GM23338 (cell line): ENCODE measurements at regions not wholly inside any gene's neighbourhood (a gene's known extent, or its start where the extent isn't known, plus 50 kb on each side); places are given as distances from the start of the nearest gene placed in this dataset.

Source experiments
- ATAC-seq: fragments of 200-7000 bp; cut with Tn5 transposase; 3 replicates; pipeline ENCODE4 v1.9.1; 2020
- DNase-seq: peaks from one replicate; pipeline ENCODE4 v3.0.0-alpha.2; 2015; ENCODE audit warnings: low spot score
- H2AFZ ChIP-seq: fragments of 200-600 bp; sonication (generic); 2 replicates; pipeline ENCODE4 v1.8.0; 2016; ENCODE audit warnings: antibody characterized with exemption, mild to moderate bottlenecking, moderate library complexity
- H3F3A ChIP-seq: fragments of 200-600 bp; sonication (generic); replicated peaks from 2 replicates; pipeline ENCODE4 v1.8.0; 2017; ENCODE audit warnings: antibody characterized with exemption, mixed run types, low read depth
- H3K27ac ChIP-seq: fragments of 200-600 bp; sonication (generic); 2 replicates; pipeline ENCODE4 v1.6.1; 2016; ENCODE audit warnings: low read depth
- H3K27me3 ChIP-seq: fragments of 200-600 bp; sonication (generic); 2 replicates; pipeline ENCODE4 v1.8.0; 2016; ENCODE audit warnings: mild to moderate bottlenecking, mixed run types, moderate library complexity; ENCODE audit not compliant: insufficient read depth
- H3K36me3 ChIP-seq: fragments of 200-600 bp; sonication (generic); 2 replicates; pipeline ENCODE4 v1.8.0; 2016; ENCODE audit warnings: mild to moderate bottlenecking; ENCODE audit not compliant: insufficient read depth
- H3K4me1 ChIP-seq: fragments of 200-600 bp; sonication (generic); 2 replicates; pipeline ENCODE4 v1.8.0; 2016; ENCODE audit warnings: mild to moderate bottlenecking, moderate library complexity; ENCODE audit not compliant: insufficient read depth
- H3K4me2 ChIP-seq: fragments of 200-600 bp; sonication (generic); 2 replicates; pipeline ENCODE4 v1.7.1; 2017; ENCODE audit warnings: mixed run types
- H3K4me3 ChIP-seq: fragments of 200-600 bp; sonication (generic); 2 replicates; pipeline ENCODE4 v1.6.1; 2016; ENCODE audit warnings: mixed run types
- H3K79me2 ChIP-seq: fragments of 200-600 bp; sonication (generic); replicated peaks from 2 replicates; pipeline ENCODE4 v1.8.0; 2017; ENCODE audit warnings: mild to moderate bottlenecking; ENCODE audit not compliant: insufficient read depth
- H3K9me2 ChIP-seq: fragments of 200-600 bp; sonication (generic); 2 replicates; pipeline ENCODE4 v1.8.0; 2017; ENCODE audit not compliant: insufficient read depth
- H4K20me1 ChIP-seq: fragments of 200-600 bp; sonication (generic); replicated peaks from 2 replicates; pipeline ENCODE4 v1.8.0; 2017; ENCODE audit warnings: mild to moderate bottlenecking; ENCODE audit not compliant: insufficient read depth
- H3K27ac Mint-ChIP-seq: 2 replicates; pipeline ENCODE4 v1.8.0; 2020; ENCODE audit warnings: inconsistent platforms, mild to moderate bottlenecking, moderate library complexity, mixed read lengths
- H3K27me3 Mint-ChIP-seq: 3 replicates; pipeline ENCODE4 v1.8.0; 2022; ENCODE audit warnings: low read depth, mild to moderate bottlenecking, moderate library complexity, mixed read lengths, inconsistent platforms; ENCODE audit not compliant: insufficient read depth, poor library complexity
- H3K36me3 Mint-ChIP-seq: 3 replicates; pipeline ENCODE4 v1.8.0; 2021; ENCODE audit warnings: low read depth, mild to moderate bottlenecking, inconsistent platforms, moderate library complexity, mixed read lengths
- H3K4me1 Mint-ChIP-seq: 3 replicates; pipeline ENCODE4 v1.8.0; 2020; ENCODE audit warnings: mild to moderate bottlenecking, inconsistent platforms, mixed read lengths
- H3K4me3 Mint-ChIP-seq: 3 replicates; pipeline ENCODE4 v1.8.0; 2021; ENCODE audit warnings: moderate library complexity, mild to moderate bottlenecking, inconsistent platforms, mixed read lengths
- H3K9me3 Mint-ChIP-seq: 3 replicates; pipeline ENCODE4 v1.8.0; 2020; ENCODE audit warnings: moderate library complexity, mild to moderate bottlenecking, inconsistent platforms, mixed read lengths
- CREB1 ChIP-seq: fragments of 250-450 bp; sonication (Bioruptor Pico); IDR thresholded peaks from 2 replicates; pipeline ENCODE4 v1.5.0; 2020; ENCODE audit warnings: low read depth, mild to moderate bottlenecking, moderate library complexity
- CTCF ChIP-seq, 2 experiments: fragments of 200-600 bp in 1 of 2; sonication (generic) in 1 of 2; conservative IDR thresholded peaks; 2 replicates each; pipeline versions ENCODE4 v1.5.1 to v1.6.1; 2016 to 2017; ENCODE audit warnings: antibody characterized with exemption in 2 of 2, low read depth in 2 of 2, mild to moderate bottlenecking in 2 of 2, moderate library complexity in 1 of 2
- ETS1 ChIP-seq: IDR thresholded peaks from 2 replicates; pipeline ENCODE4 v1.6.1; 2016; ENCODE audit warnings: antibody characterized with exemption
- EZH2 ChIP-seq: fragments of 200-600 bp; sonication (generic); IDR thresholded peaks from one replicate; pipeline ENCODE4 v1.8.0; 2017; ENCODE audit warnings: antibody characterized with exemption, mild to moderate bottlenecking, low read depth; ENCODE audit not compliant: unreplicated experiment
- EZH2phosphoT487 ChIP-seq: fragments of 200-600 bp; sonication (generic); IDR thresholded peaks from one replicate; pipeline ENCODE4 v1.8.1; 2018; ENCODE audit warnings: antibody characterized with exemption; ENCODE audit not compliant: unreplicated experiment
- JUNB ChIP-seq: IDR thresholded peaks from one replicate; pipeline ENCODE4 v1.6.1; 2016; ENCODE audit warnings: antibody characterized with exemption; ENCODE audit not compliant: unreplicated experiment
- NANOG ChIP-seq: IDR thresholded peaks from 2 replicates; pipeline ENCODE4 v1.6.1; 2016; ENCODE audit warnings: antibody characterized with exemption, borderline replicate concordance
- POLR2AphosphoS5 ChIP-seq: IDR thresholded peaks from 2 replicates; pipeline ENCODE4 v1.6.1; 2016; ENCODE audit warnings: antibody characterized with exemption, low read depth
- REST ChIP-seq: IDR thresholded peaks from one replicate; pipeline ENCODE4 v1.6.1; 2018; ENCODE audit warnings: antibody characterized with exemption; ENCODE audit not compliant: unreplicated experiment
- STAT1 ChIP-seq: IDR thresholded peaks from one replicate; pipeline ENCODE4 v1.6.1; 2016; ENCODE audit warnings: antibody characterized with exemption; ENCODE audit not compliant: unreplicated experiment
- ZNF114 ChIP-seq: fragments of 250-450 bp; sonication (Bioruptor Pico); IDR thresholded peaks from 2 replicates; pipeline ENCODE4 v1.5.0; 2020; ENCODE audit warnings: mild to moderate bottlenecking, moderate library complexity
- ZNF331 ChIP-seq: fragments of 250-450 bp; sonication (Bioruptor Pico); IDR thresholded peaks from 2 replicates; pipeline ENCODE4 v1.5.0; 2020; ENCODE audit warnings: low read depth, mild to moderate bottlenecking, moderate library complexity

GRCh38 chr6:132231121-132231884, 170.0 kb downstream of the MOXD1 start:
- H4K20me1 ChIP-seq, result no peaks in the 10 kb centered on the region
- H3K9me3 Mint-ChIP-seq, result no peaks in the 10 kb centered on the region

GRCh38 chr6:132228894-132229293, 172.4 kb downstream of the MOXD1 start:
- no peak overlapping the region for H3K4me3 ChIP-seq
- H3K36me3 ChIP-seq, result no peaks in the 10 kb centered on the region
- no peak for DNase-seq
- no peak overlapping the region for H3K27ac ChIP-seq
- H3K4me1 Mint-ChIP-seq, result peaks cover 11% of the 10 kb centered on the region; the same call in 2 of the 3 replicates
- no peaks in the 10 kb centered on the region for H3F3A ChIP-seq
- H3K4me1 ChIP-seq, result peaks cover 7% of the 10 kb centered on the region; the same call in 1 of the 2 replicates
- H3K4me3 Mint-ChIP-seq, result no peak overlapping the region
- no peak overlapping the region for H2AFZ ChIP-seq
- H3K9me3 Mint-ChIP-seq, result peaks cover 19% of the 10 kb centered on the region
- ATAC-seq, result no peak
- H3K27me3 Mint-ChIP-seq, result no peaks in the 10 kb centered on the region
- no peaks in the 10 kb centered on the region for H4K20me1 ChIP-seq
- no peak overlapping the region for H3K4me2 ChIP-seq
- H3K9me2 ChIP-seq, result no peaks in the 10 kb centered on the region
- no peak overlapping the region for H3K27ac Mint-ChIP-seq
- no peaks in the 10 kb centered on the region for H3K79me2 ChIP-seq
- peaks cover 11% of the 10 kb centered on the region for H3K36me3 Mint-ChIP-seq
- no peaks in the 10 kb centered on the region for H3K27me3 ChIP-seq
- TF ChIP-seq EZH2phosphoT487, result no peak
- no peak for TF ChIP-seq CTCF (conservative IDR thresholded peaks at IDR 0.05; ENCODE audit: low read depth in 2 of 2)
- no peak for TF ChIP-seq CREB1 (CRISPR knock-in tag)
- no peak for TF ChIP-seq NANOG
- no peak for TF ChIP-seq REST
- no peak for TF ChIP-seq ZNF331 (CRISPR knock-in tag)
- TF ChIP-seq ETS1, result no peak
- no peak for TF ChIP-seq ZNF114 (CRISPR knock-in tag)
- TF ChIP-seq JUNB, result no peak
- TF ChIP-seq STAT1, result no peak
- TF ChIP-seq EZH2, result no peak
- TF ChIP-seq POLR2AphosphoS5, result no peak

More at GRCh38 chr6:132231121-132231884, 170.0 kb downstream of the MOXD1 start:
- DNase-seq (peak; percentile 6), ATAC-seq (no peak)
- H2AFZ ChIP-seq, result no peak overlapping the region
- no peaks in the 10 kb centered on the region for H3F3A ChIP-seq
- no peak overlapping the region for H3K4me2 ChIP-seq
- H3K9me2 ChIP-seq, result no peaks in the 10 kb centered on the region
- no peaks in the 10 kb centered on the region for H3K36me3 ChIP-seq
- Mint-ChIP-seq H3K27me3 (no peaks in the 10 kb centered on the region), H3K36me3 (no peaks in the 10 kb centered on the region), H3K4me3 (no peak overlapping the region), H3K27ac (no peak overlapping the region), H3K4me1 (peaks cover 16% of the 10 kb centered on the region; the same call in 2 of the 3 replicates)
- peaks cover 7% of the 10 kb centered on the region; the same call in 1 of the 2 replicates for H3K4me1 ChIP-seq
- no peaks in the 10 kb centered on the region for H3K79me2 ChIP-seq
- TF ChIP-seq NANOG (no peak), ZNF331 (CRISPR knock-in tag) (no peak), ZNF114 (CRISPR knock-in tag) (no peak), CREB1 (CRISPR knock-in tag) (no peak)
- H3K27me3 ChIP-seq, result no peaks in the 10 kb centered on the region
- no peak overlapping the region for H3K4me3 ChIP-seq
- no peak overlapping the region for H3K27ac ChIP-seq
